ENCODE measurements at regions not wholly inside any gene's neighbourhood (a gene's known extent, or its start where the extent isn't known, plus 50 kb on each side); places are given as distances from the start of the nearest gene placed in this dataset.
"Not testable (repeated sequence)": the region's sequence is repeated elsewhere in the genome, so short reads cannot be mapped to it uniquely, and the experiment has no call there.

- no peak for DNase-seq
Observed at GRCh38 chr4:83758285-83758684, 222.4 kb downstream of the GPAT3 start.

GRCh38 chr4:83757121-83757621 is 221.3 kb downstream of the GPAT3 start:
- DNase-seq = no peak

DNA sequence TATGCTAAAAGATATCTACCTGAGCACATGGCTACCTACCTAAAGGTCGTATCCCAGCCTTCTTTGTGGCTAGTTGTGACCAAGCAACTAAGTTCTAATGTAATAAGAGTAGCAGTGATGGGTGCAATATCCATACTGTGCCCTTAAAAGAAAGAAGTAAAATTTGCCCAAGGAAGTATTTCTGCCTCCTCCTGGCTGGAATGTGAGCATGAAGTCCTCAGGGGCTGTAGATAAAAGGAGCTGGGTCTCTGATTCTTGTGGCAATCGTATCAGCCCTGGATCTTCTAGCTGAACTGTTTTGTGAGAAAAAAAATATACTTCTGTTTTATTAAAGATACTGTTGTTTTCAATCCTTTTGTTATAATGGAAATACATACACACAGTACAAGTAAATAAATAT is 217.4 kb downstream of the GPAT3 start:
- DNase-seq = no peak

GRCh38 chr4:83751336-83751949 is 215.5 kb downstream of the GPAT3 start:
- DNase-seq = no peak

DNA sequence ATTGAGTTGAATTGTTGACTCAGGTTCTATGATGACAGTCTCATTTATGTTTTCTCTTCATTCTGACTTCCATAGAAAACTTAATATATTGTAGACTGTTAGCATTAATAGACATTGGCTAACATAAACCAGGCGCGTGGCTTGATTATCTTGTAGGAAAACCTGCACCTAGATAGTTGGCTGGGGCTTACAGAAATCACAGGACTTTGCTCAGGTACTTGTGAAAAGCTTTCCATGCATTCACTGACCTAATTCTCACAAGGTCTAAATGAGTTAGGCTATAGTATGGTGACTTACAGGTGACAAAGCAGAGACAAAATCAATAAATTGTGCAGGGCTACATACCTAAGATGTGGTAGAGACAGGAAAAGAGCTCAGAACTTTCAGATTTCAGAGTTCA is 212.8 kb downstream of the GPAT3 start:
- no peak for DNase-seq

GRCh38 chr4:83738895-83739294 is 203.0 kb downstream of the GPAT3 start:
- no peak for DNase-seq

DNA sequence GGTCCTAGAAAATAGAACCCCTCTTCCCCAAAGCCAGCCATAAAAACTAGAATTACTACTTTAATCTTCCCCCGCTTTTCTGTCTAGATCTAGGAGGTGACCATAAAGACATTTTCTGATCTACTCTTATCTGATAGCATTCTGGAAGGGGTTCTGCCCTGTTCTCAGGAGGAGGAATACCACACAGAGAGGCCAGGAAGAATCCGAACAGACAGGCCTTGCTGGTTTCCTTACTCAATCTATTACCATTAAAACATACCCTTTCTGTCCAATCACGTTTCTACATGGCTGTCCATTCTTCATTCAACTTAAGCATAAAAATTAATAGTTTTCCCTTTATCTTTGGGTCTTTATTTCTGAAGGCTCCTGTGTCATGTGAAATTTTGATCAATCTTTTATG is 198.7 kb downstream of the GPAT3 start:
- no peak for DNase-seq

DNA sequence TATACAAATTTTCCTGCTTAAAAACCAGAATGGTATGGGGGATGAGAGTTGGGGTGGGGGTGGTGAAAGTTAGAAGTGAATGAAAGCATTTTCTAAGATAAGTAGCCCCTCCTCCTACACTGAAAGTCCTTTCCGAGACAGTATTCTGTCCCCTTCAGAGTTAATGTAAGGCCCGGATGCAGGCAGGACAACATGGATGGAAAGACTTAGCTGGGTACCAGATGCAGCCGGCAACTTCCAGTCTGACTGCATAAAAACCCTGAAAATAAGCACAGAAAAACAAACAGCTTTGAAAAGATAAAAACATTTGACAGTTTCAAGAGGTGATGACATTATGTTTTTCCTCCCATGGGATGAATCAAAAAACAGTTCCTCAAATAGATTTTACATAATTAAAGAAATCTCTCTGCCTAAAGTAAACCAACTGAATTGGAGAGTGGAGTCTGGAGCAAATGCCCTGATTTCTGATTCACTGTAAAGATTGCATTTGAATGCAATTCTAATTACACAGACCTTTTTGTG is 196.3 kb downstream of the GPAT3 start:
- peak in 1 of 2 donors; percentile 3 for DNase-seq

DNA sequence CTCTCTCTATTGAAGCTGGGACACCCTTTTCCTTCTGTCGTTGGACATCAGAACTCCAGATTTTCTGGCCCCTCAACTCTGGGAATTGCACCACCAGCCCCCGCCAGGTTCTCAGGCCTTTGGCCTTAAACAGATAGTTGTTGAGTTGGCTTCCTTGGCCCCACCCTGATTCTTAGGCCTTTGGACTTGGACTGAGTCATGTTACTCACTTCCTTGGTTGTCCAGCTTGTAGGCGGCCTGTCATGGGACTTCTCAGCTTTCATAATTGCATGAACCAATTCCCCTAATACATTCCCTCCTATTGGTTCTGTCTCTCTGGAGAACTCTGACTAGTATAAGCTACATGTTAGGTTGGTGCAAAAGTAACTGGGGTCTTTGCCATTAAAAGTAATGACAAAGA is 195.7 kb downstream of the GPAT3 start:
- peak; percentile 75 to 83 for DNase-seq

DNA sequence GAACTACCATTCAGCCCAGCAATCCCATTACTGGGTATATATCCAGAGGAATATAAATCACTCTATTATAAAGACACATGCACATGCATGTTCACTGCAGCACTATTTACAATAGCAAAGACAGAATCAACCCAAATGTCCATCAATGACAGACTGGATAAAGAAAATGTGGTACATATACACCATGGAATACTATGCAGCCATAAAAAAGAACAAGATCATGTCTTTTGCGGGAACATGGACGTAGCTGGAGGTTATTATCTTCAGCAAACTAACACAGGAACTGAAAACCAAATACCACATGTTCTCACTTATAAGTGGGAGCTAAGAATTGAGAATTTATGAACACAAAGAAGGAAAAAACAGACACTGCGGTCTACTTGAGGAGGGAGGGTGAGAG is 195.1 kb downstream of the GPAT3 start:
- not testable (repeated sequence) for DNase-seq

DNA sequence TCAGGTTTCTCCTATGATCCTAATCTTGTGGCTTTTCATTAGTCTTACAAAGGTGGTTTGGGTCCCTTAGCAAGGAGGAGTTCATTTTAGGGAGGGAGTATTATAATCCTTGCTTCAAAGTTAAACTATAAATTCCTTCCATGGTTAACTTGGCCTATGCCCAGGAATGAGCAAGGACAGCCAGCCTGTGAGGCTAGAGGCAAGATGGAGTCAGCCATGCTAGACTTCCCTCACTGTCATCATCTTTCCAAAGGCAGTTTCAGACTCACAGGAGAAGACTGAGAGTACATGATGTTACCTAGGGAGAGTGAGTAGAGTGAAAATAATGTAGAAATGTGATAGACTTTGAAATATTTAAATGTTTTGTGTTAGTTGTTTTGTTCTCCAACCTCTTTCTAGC is 192.3 kb downstream of the GPAT3 start:
- no peak for DNase-seq

- DNase-seq = peak; percentile 45 to 61
Observed at GRCh38 chr4:83725336-83726085, 189.6 kb downstream of the GPAT3 start.

GRCh38 chr4:83724485-83725335 is 188.8 kb downstream of the GPAT3 start:
- no peak for DNase-seq

- DNase-seq = peak; percentile 33 to 38
Observed at GRCh38 chr4:83723609-83724008, 187.7 kb downstream of the GPAT3 start.

- no peak for DNase-seq
Observed at GRCh38 chr4:83722730-83723269, 186.9 kb downstream of the GPAT3 start.

GRCh38 chr4:83716874-83717273 is 181.0 kb downstream of the GPAT3 start:
- peak; percentile 77 to 80 for DNase-seq

GRCh38 chr4:83712890-83713289 is 177.0 kb downstream of the GPAT3 start:
- DNase-seq = no peak

DNA sequence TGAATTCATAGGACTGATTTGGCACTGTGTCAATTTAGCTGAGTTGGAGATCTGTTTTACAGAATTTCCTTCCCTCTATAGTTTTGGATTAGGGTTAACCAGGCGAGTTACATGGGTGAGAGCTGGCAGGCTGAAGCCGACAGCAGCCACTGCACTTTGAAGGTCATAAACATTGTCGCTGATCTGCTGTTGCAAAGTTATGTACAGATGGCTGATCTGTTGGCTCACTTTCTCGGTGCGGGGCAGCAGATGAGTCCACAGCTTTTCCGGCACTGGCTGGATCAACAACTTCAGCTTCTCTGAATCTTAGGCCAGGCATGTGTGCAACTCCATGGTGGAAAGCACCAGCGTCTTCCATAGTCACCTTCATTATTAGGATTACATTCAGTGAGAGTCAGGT is 173.7 kb downstream of the GPAT3 start:
- DNase-seq = no peak

DNA sequence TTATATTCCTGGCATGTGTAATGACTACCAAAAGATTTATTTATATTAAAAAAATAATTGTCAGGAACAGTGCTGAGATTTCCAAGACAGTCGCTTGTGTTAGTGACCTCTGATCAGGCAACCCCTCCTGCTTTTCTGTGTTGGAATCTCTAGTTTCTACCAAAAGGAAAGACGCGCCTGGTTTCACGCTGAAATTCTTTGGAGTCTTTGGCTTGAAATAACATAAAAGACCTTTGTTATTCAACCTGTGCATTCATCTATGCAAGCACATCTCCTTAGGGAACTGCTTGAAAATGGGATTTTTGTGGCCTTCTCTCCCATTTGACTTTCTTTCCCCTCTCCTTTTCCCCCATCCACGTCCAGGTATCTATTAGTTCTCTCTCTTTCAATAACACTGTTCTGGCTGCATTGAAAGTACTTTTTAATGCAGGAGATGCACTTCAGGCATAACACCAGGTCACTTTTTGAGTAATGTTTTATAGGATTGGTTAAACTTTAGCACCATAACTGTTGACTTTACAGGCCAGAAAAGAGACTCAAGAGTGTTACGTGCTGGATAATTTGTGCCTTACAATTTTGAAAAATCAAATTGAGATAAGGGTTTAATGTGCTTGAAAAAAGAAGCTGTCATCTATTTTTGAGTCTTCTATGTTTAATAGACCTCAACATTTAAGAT is 172.7 kb downstream of the GPAT3 start:
- DNase-seq = no peak

DNA sequence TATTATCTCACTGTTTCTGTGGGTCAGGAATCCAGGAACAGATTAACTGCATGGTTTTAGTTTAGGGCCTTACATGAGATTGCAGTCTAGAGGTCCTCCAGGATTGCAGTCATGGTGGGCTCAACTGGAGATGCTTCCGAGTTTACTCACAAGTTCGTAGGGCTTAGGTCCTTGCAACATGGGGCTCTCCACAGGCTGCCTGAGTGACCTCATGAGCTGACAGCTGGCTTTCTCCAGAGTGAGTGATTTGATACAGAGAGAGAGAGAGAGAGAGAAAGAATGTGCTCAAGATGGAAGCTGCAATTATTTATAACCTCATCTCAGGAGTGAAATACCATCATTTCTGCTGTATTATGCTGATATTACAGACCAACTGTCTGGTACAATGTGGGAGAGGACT is 168.9 kb downstream of the GPAT3 start:
- DNase-seq = no peak

DNA sequence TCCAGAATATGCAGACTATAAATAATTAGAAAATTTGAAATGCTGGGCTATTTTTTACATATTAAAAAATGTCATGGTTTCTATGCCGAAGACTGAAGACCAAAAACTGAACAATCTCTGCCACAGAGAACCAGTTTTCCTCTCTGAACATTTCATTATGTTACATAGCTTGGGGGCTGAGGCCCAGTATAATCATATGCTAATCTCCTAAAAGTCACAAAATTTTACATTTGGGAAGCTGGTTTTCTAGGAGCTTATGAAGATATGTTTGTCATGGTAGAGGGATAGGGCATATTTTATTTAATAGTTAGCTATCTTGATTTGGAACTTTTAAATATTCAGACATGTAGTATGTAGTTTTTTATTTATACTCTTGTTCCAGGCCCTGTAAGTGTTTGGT is 167.8 kb downstream of the GPAT3 start:
- DNase-seq = no peak

GRCh38 chr4:83701041-83701440 is 165.1 kb downstream of the GPAT3 start:
- no peak for DNase-seq
